H1 (cell line): ENCODE measurements at regions not wholly inside any gene's neighbourhood (a gene's known extent, or its start where the extent isn't known, plus 50 kb on each side); places are given as distances from the start of the nearest gene placed in this dataset.

Experiments used
- CTCF ChIP-seq, 3 experiments: IDR thresholded peaks; 1 replicate in 2 of 3; 2 replicates in 1 of 3; pipeline versions ENCODE4 v1.5.1 to v1.6.1; 2011; ENCODE audit warnings: low read length in 3 of 3, mild to moderate bottlenecking in 3 of 3, inconsistent platforms in 2 of 3, low read depth in 1 of 3, moderate library complexity in 1 of 3; ENCODE audit not compliant: insufficient read depth in 1 of 3; ENCODE audit errors: control extremely low read depth in 1 of 3
- MAFK ChIP-seq: IDR thresholded peaks from 2 replicates; pipeline ENCODE4 v1.6.1; 2012; ENCODE audit warnings: low read depth, mild to moderate bottlenecking, improper control_type of control experiment, low read length
- POLR2A ChIP-seq, 2 experiments: IDR thresholded peaks; 1 replicate in 1 of 2; 2 replicates in 1 of 2; pipeline ENCODE4 v1.6.1; 2011; ENCODE audit warnings: low read depth in 2 of 2, low read length in 2 of 2, mild to moderate bottlenecking in 2 of 2; ENCODE audit errors: control extremely low read depth in 1 of 2
- TCF12 ChIP-seq: IDR thresholded peaks from 2 replicates; pipeline ENCODE4 v1.6.1; 2011; ENCODE audit warnings: low read depth, mild to moderate bottlenecking, low read length
- YY1 ChIP-seq: IDR thresholded peaks from 2 replicates; pipeline ENCODE4 v1.6.1; 2011; ENCODE audit warnings: low read depth, mild to moderate bottlenecking, low read length
- ZNF274 ChIP-seq: IDR thresholded peaks from 2 replicates; pipeline ENCODE4 v1.7.0; 2012; ENCODE audit warnings: low read length, borderline replicate concordance; ENCODE audit errors: extremely low read depth
- TF ChIP-seq, protein P1 (sequence below): IDR thresholded peaks from 2 replicates; pipeline ENCODE4 v1.6.1; 2012; ENCODE audit warnings: inconsistent platforms

DNA sequence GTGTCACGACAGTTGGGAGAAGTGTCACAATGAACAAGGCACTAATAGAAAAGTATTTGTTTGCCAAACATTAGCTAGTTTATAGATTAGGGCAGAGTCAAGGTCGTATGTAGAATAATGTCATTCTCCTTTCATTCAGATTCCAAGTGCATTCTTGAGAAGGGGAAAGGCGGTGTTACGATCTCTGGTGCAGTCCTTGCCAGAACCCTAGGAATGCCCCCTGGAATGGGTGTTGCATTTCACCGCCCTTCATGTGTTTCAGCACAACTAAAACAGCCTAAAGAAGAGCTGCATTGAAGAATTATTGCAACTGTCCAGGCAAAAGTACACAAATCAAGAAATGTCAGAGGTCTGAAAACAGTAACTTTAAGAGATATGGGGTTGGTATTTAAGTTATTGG, 721.0 kb upstream of the WWC1 start:
- no peak for TF ChIP-seq ZNF274
- no peak for TF ChIP-seq CTCF (IDR thresholded peaks at IDR 0.05; ENCODE audit: control extremely low read depth in 1 of 3, insufficient read depth in 1 of 3, low read depth in 1 of 3, low read length in 3 of 3)
- TF ChIP-seq POLR2A (IDR thresholded peaks at IDR 0.05; ENCODE audit: control extremely low read depth in 1 of 2, low read depth in 2 of 2, low read length in 2 of 2): no peak
- no peak for TF ChIP-seq YY1
- TF ChIP-seq MAFK: no peak
- no peak for TF ChIP-seq TCF12
- TF ChIP-seq, protein P1, sequence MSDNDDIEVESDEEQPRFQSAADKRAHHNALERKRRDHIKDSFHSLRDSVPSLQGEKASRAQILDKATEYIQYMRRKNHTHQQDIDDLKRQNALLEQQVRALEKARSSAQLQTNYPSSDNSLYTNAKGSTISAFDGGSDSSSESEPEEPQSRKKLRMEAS: no peak
